IMR-90 (cell line): ENCODE measurements at regions not wholly inside any gene's neighbourhood (a gene's known extent, or its start where the extent isn't known, plus 50 kb on each side); places are given as distances from the start of the nearest gene placed in this dataset.

Experiments
- ATAC-seq: fragments of 200-7000 bp; cut with Tn5 transposase; 2 replicates; pipeline ENCODE4 v1.9.1; 2020; ENCODE audit warnings: low read depth, mild to moderate bottlenecking, moderate library complexity
- BruUV-seq: library from RNA; stranded (reverse); fragments of 400-500 nt; replicated peaks from 2 replicates; lab custom pipeline; 2021; lab: Mats Ljungman, UMichigan
- CTCF ChIA-PET: fragments of 300-600 bp; formaldehyde crosslinking; extraction: SDS; loops from one replicate; lab custom pipeline; 2021; ENCODE audit warnings: antibody characterized with exemption; lab: Yijun Ruan, JAX
- POLR2A ChIA-PET: fragments of 300-600 bp; sonication (Branson Sonifier 250); formaldehyde crosslinking; loops from one replicate; lab custom pipeline; 2022; ENCODE audit warnings: antibody characterized with exemption; ENCODE audit not compliant: unreplicated experiment; lab: Charles Lee
- DNase-seq: peaks from one replicate; pipeline ENCODE4 v3.0.0; 2013
- H2AFZ ChIP-seq: replicated peaks from 2 replicates; pipeline ENCODE3; 2013; ENCODE audit warnings: low read length, mild to moderate bottlenecking; ENCODE audit not compliant: poor library complexity
- H2AK5ac ChIP-seq: 2 replicates; pipeline ENCODE4 v1.6.1; 2013; ENCODE audit warnings: low read depth, low read length, inconsistent platforms
- H2AK9ac ChIP-seq: replicated peaks from 2 replicates; pipeline ENCODE3; 2013; ENCODE audit warnings: mild to moderate bottlenecking, low read depth, low read length, moderate library complexity; ENCODE audit not compliant: poor library complexity
- H2BK120ac ChIP-seq: 2 replicates; pipeline ENCODE4 v1.6.1; 2013; ENCODE audit warnings: low read depth, low read length, inconsistent platforms
- H2BK15ac ChIP-seq: 3 replicates; pipeline ENCODE4 v1.6.1; 2013; ENCODE audit warnings: low read depth, low read length, inconsistent platforms
- H2BK20ac ChIP-seq: 2 replicates; pipeline ENCODE4 v1.6.1; 2013; ENCODE audit warnings: low read depth, mild to moderate bottlenecking, inconsistent platforms, low read length, moderate library complexity
- H2BK5ac ChIP-seq: 2 replicates; pipeline ENCODE4 v1.6.1; 2013; ENCODE audit warnings: mild to moderate bottlenecking, low read depth, low read length, inconsistent platforms; ENCODE audit not compliant: poor library complexity, severe bottlenecking
- H3K14ac ChIP-seq: replicated peaks from 2 replicates; pipeline ENCODE4 v1.6.1; 2013; ENCODE audit warnings: low read depth, low read length, inconsistent platforms
- H3K18ac ChIP-seq: 2 replicates; pipeline ENCODE4 v1.6.1; 2013; ENCODE audit warnings: low read depth, low read length, control low read depth
- H3K23ac ChIP-seq: 2 replicates; pipeline ENCODE4 v1.6.1; 2013; ENCODE audit warnings: low read depth, low read length, inconsistent platforms
- H3K27ac ChIP-seq: 2 replicates; pipeline ENCODE4 v1.5.1; 2013; ENCODE audit warnings: mild to moderate bottlenecking, control low read depth, low read length; ENCODE audit not compliant: insufficient read depth
- H3K27me3 ChIP-seq: 2 replicates; pipeline ENCODE4 v1.6.1; 2013; ENCODE audit warnings: low read length; ENCODE audit not compliant: control insufficient read depth, insufficient read depth
- H3K36me3 ChIP-seq: 2 replicates; pipeline ENCODE4 v1.6.1; 2013; ENCODE audit warnings: low read length, mixed read lengths; ENCODE audit not compliant: control insufficient read depth, insufficient read depth
- H3K4ac ChIP-seq: 2 replicates; pipeline ENCODE4 v1.6.1; 2013; ENCODE audit warnings: low read depth, low read length, inconsistent platforms
- H3K4me1 ChIP-seq: 2 replicates; pipeline ENCODE4 v1.6.1; 2013; ENCODE audit warnings: low read length, mixed read lengths; ENCODE audit not compliant: control insufficient read depth, insufficient read depth
- H3K4me2 ChIP-seq: 2 replicates; pipeline ENCODE4 v1.6.1; 2013; ENCODE audit warnings: low read depth, mild to moderate bottlenecking, control low read depth, low read length, moderate library complexity
- H3K4me3 ChIP-seq: 2 replicates; pipeline ENCODE4 v1.5.1; 2013; ENCODE audit warnings: low read depth, mild to moderate bottlenecking, control low read depth, low read length, moderate library complexity; ENCODE audit not compliant: insufficient read depth
- H3K56ac ChIP-seq: 2 replicates; pipeline ENCODE4 v1.6.1; 2013; ENCODE audit warnings: low read length, inconsistent platforms; ENCODE audit not compliant: insufficient read depth; ENCODE audit errors: extremely low read depth
- H3K79me1 ChIP-seq, 2 experiments: 2 replicates each; pipeline ENCODE4 v1.6.1; 2013; ENCODE audit warnings: low read length in 2 of 2, inconsistent platforms in 1 of 2, low read depth in 1 of 2
- H3K9ac ChIP-seq: 2 replicates; pipeline ENCODE4 v1.6.1; 2013; ENCODE audit warnings: low read depth, low read length, control low read depth
- H3K9me1 ChIP-seq: 2 replicates; pipeline ENCODE4 v1.6.1; 2013; ENCODE audit warnings: low read length, inconsistent platforms; ENCODE audit not compliant: insufficient read depth
- H3K9me3 ChIP-seq: 2 replicates; pipeline ENCODE4 v1.6.1; 2013; ENCODE audit warnings: low read length; ENCODE audit not compliant: control insufficient read depth, insufficient read depth
- H4K20me1 ChIP-seq: 2 replicates; pipeline ENCODE4 v1.6.1; 2013; ENCODE audit warnings: low read length, inconsistent platforms; ENCODE audit not compliant: insufficient read depth
- H4K5ac ChIP-seq: 2 replicates; pipeline ENCODE4 v1.6.1; 2013; ENCODE audit warnings: mild to moderate bottlenecking, low read depth, low read length, control low read depth
- H4K8ac ChIP-seq, 2 experiments: 2 replicates each; pipeline ENCODE4 v1.6.1; 2013; ENCODE audit warnings: low read depth in 2 of 2, low read length in 2 of 2, control low read depth in 1 of 2, inconsistent platforms in 1 of 2
- H4K91ac ChIP-seq: 2 replicates; pipeline ENCODE4 v1.6.1; 2013; ENCODE audit warnings: low read depth, low read length, inconsistent platforms; ENCODE audit not compliant: insufficient read depth
- CTCF ChIP-seq: conservative IDR thresholded peaks from 2 replicates; pipeline ENCODE4 v1.5.1; 2012; ENCODE audit warnings: mild to moderate bottlenecking, low read depth, low read length, improper control_type of control experiment
- RCOR1 ChIP-seq: IDR thresholded peaks from 2 replicates; pipeline ENCODE4 v1.6.1; 2012; ENCODE audit warnings: mild to moderate bottlenecking, low read length, improper control_type of control experiment; ENCODE audit not compliant: insufficient replicate concordance
- WGBS, 2 experiments: methylation state at CpG; one replicate each; pipeline versions ENCODE4 v1.1.5 to v1.1.7; 2013; ENCODE audit warnings: missing lambda C conversion rate in 2 of 2; ENCODE audit not compliant: insufficient read length in 1 of 2; ENCODE audit errors: extremely low coverage in 2 of 2; 5-methylcytosine and 5-hydroxymethylcytosine counted together
- dilution Hi-C: fragments of 300-500 bp; cut with HindIII; formaldehyde crosslinking; loops from one replicate; pipeline ENCODE4 v1.14.3; 2018; ENCODE audit warnings: low sequenced_read_pairs; ENCODE audit not compliant: unreplicated experiment
- in situ Hi-C: fragments of 300-500 bp; cut with MboI; formaldehyde crosslinking; loops from 3 replicates; pipeline ENCODE4 v1.14.3; 2019; ENCODE audit warnings: low sequenced_read_pairs, inconsistent platforms, mixed read lengths
- intact Hi-C: fragments of 100-400 bp; cut with micrococcal nuclease; formaldehyde crosslinking; loops from 2 replicates; pipeline ENCODE4 v1.10.0; 2022

- intact Hi-C loops, result loop anchor here (5.0 kb wide), 1 partner anchor 48 kb away; no protein-coding TSS in a partner anchor
- no peak overlapping the region for H3K4me2 ChIP-seq
Observed at GRCh38 chr21:28865488-28866186, 127.0 kb downstream of the LTN1 start.

More at GRCh38 chr21:28865488-28866186, 127.0 kb downstream of the LTN1 start:
- H3K56ac ChIP-seq, result no peak overlapping the region
- H2BK15ac ChIP-seq, result no peak overlapping the region
- no peaks in the 10 kb centered on the region for H3K36me3 ChIP-seq
- no peaks in the 10 kb centered on the region for H3K9me1 ChIP-seq
- BruUV-seq, result no TSS peak
- ChIA-PET CTCF (no interaction called here), POLR2A (no interaction called here)
- H3K9ac ChIP-seq, result no peak overlapping the region
- 91% methylated on average over 4 of the region's 5 CpGs; no CpG with 5 or more reads in 1 of the 2 experiments for WGBS, 2 experiments
- H2BK5ac ChIP-seq, result no peak overlapping the region
- no peak overlapping the region for H3K4ac ChIP-seq
- no peak overlapping the region for H4K91ac ChIP-seq
- H4K8ac ChIP-seq, result no peak overlapping the region
- H3K18ac ChIP-seq, result no peak overlapping the region
- TF ChIP-seq CTCF, result no peak
- no peak for TF ChIP-seq RCOR1
- no peaks in the 10 kb centered on the region for H3K4me1 ChIP-seq
- H2AK5ac ChIP-seq, result no peak overlapping the region
- H2AK9ac ChIP-seq, result no peak overlapping the region
- no peak overlapping the region for H4K5ac ChIP-seq
- no peak overlapping the region for H3K4me3 ChIP-seq
- no peaks in the 10 kb centered on the region for H3K79me1 ChIP-seq
- in situ Hi-C loops (no loop called here), dilution Hi-C loops (no loop called here)
- DNase-seq, result no peak
- no peak overlapping the region for H2BK120ac ChIP-seq
- no peak overlapping the region for H2BK20ac ChIP-seq
- no peak overlapping the region for H3K23ac ChIP-seq
- H3K9me3 ChIP-seq, result no peaks in the 10 kb centered on the region
- no peak overlapping the region for H3K27ac ChIP-seq
- H4K20me1 ChIP-seq, result no peaks in the 10 kb centered on the region
- H3K14ac ChIP-seq, result no peak overlapping the region
- H3K27me3 ChIP-seq, result no peaks in the 10 kb centered on the region
- H2AFZ ChIP-seq, result no peak overlapping the region
- no peak for ATAC-seq
